Activated CD4-positive, CD25-positive, alpha-beta regulatory T cell treated with anti-CD3 and anti-CD28 coated beads, Interleukin-2, amount 50 U/mL, for 24 hours (primary cell): ENCODE measurements at regions not wholly inside any gene's neighbourhood (a gene's known extent, or its start where the extent isn't known, plus 50 kb on each side); places are given as distances from the start of the nearest gene placed in this dataset.
"Not testable (repeated sequence)": the region's sequence is repeated elsewhere in the genome, so short reads cannot be mapped to it uniquely, and the experiment has no call there.

Experiments used
- ATAC-seq, 2 donors: fragments of 150-1000 bp; cut with Tn5 transposase; one replicate each; pipeline ENCODE4 v1.10.0; 2021; ENCODE audit warnings: mild to moderate bottlenecking in 1 of 2, moderate library complexity in 1 of 2

DNA sequence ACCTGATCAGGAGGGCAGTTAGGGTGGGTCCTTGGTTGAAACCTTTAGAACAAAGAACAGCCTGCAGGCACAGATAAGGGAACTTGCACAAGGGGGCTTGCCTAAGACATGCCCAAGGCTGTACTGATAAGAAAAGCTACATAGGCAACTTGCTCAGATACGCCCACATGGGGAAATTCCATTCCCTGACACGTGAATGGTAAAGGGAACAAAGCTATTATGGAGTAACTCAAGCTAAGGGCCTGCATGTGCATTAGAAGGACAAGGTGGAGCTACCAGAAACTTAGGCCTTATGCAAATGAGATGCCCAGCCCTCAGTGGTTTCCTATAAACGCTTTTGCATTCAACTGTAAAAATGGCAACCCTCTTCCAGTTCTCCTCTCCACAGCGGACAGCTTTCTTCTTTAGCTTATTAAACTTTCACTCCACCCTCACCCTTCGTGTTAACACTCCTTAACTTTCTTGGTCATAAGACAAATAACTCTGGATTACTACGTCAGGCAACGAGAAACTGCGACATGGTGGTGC lies 1192.1 kb upstream of the CELF2 start:
- no peak for ATAC-seq

DNA sequence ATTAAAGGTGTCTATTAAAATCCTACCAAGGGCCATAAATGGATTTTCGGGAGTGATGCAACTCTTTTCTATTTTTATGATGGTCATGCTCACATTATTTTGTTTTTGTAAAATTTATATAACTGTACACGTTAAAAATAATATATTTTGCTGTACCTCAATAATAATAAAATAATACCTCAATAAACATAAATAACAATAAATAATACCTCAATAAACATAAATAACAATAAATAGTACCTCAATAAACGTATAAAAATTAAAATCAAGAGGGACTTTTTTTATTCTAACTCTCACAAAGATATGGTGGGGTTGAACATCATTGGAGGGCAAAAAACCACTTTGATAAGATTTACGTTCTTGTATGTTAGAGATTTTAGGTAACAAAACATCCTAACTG lies 1189.6 kb upstream of the CELF2 start:
- ATAC-seq = no peak

DNA sequence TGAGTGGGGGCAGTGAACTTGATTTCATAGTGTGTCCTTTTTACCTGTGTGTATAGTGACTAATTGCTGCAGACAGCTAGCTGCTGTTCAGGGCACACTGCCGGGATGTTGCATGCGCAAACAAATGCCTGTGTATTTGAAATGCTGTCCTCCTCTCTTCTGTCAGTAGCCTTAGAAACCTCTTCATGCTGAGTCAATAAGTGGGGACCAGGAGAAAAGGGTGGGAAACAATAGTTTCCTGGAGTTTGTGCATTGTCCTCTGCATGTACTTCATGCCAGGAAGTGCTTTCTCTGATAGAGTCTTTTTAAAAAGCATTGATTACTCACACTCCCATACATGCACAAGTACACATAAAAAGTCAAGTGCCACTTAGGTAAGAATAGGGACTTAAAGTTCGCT lies 1183.7 kb upstream of the CELF2 start:
- ATAC-seq = no peak

DNA sequence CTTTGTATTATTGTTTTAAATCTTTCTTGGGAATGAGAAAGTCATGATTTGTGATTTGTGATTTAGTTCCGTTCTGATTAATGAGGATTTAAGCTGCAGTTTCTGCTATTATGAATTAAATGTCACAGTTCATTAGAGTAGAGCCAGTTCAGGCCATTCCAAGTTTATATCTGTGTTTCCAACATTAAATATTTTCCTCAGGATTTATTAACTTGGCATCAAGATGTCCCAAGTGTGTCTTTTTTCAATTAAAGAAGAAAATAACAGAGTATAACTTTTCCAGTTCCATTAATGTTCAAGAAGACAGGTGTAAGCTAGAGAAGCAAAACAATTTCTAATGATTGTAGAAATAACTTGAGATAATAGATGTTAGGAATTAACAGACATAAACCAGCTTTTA lies 1183.2 kb upstream of the CELF2 start:
- ATAC-seq = no peak

DNA sequence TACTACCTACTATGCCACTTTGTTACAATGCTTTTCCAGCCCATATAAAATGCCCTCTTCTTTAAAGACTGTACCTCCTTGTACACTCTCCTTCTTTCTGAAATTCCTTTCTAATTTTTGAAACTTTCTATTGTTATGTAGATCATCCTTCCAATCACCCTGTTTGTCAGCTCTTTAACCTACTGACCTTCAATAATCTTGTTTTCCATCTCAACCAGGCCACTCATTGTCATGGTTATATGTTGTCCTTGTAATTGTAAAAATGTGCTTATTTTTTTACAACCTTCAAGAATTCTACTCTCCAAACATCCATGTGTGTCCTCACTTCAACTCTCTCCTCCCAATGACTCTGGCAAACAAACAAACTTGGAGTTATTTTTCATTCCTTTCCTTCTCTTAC lies 1172.6 kb upstream of the CELF2 start:
- ATAC-seq = no peak

DNA sequence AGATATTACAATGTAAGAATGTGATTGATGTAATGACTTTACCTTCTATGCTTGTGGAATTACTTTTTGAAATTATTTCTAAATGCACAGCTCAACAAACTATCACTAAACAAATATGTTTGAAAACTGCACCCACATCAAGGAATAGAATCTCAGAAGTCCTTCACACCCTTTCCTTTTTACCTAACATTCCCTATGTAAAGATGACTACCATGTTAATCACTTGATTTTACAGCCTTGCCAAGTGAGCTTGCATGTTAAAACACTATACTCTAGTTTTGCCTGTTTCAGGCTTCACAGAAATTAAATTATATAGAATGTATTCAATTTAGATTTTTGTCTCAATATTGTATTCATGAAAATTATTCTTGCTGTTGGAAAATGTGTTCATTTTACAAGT lies 1169.4 kb upstream of the CELF2 start:
- no peak for ATAC-seq

DNA sequence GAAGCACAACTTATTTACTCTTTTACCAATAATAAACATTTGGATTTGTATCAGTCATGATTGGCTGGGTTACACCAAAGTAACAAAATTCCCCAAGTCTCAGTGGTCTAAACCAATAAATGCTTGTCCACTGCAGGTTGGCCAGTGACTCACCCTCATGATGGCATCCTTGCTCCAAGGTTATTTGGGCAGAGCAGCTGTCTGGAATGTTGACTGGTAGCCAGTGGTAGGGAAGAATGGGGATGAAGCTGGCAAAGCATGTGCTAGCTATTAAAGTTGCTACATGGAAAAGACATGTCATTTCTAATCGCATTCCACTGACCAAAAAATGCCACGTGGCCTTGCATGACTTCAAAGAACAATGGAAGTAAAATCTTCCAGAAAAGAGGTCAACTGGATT lies 1168.7 kb upstream of the CELF2 start:
- no peak for ATAC-seq

DNA sequence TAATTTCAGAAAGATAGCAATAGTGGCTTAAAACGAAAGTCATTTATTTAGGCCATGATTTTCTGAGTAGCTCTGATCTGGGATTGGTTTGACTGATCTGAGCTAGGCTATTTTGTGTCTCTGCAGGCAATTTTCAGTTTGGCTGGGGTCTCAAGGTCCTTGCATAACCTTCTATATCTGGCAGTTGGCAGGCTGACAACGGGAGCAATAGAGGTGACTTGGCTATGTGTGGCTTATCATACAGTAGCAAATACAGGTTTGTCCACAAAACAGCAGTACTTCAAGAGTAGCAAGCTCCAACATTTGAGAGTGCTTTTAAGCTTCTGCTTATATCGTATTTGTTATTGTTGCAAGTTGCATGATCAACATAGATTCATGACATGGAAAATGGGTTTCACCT lies 1167.3 kb upstream of the CELF2 start:
- ATAC-seq = no peak

DNA sequence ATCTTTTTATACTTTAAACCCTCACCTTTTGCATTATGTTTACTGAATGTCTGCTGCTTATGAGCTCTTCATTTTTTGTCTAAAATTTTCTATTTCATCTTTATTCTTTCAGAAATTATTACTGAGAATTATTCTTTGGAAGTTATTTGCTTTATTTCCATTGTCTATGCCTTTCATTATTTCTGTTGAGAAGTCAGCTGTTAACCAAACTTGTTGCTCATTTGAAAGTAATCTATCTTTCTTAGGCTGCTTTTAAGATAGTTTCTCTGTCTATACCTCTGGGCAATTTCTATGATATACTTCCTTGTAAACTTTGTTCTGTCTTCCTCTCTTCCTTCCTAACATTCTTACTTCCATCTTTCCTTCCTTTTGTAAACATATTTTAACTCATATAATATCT lies 1165.9 kb upstream of the CELF2 start:
- ATAC-seq = no peak

DNA sequence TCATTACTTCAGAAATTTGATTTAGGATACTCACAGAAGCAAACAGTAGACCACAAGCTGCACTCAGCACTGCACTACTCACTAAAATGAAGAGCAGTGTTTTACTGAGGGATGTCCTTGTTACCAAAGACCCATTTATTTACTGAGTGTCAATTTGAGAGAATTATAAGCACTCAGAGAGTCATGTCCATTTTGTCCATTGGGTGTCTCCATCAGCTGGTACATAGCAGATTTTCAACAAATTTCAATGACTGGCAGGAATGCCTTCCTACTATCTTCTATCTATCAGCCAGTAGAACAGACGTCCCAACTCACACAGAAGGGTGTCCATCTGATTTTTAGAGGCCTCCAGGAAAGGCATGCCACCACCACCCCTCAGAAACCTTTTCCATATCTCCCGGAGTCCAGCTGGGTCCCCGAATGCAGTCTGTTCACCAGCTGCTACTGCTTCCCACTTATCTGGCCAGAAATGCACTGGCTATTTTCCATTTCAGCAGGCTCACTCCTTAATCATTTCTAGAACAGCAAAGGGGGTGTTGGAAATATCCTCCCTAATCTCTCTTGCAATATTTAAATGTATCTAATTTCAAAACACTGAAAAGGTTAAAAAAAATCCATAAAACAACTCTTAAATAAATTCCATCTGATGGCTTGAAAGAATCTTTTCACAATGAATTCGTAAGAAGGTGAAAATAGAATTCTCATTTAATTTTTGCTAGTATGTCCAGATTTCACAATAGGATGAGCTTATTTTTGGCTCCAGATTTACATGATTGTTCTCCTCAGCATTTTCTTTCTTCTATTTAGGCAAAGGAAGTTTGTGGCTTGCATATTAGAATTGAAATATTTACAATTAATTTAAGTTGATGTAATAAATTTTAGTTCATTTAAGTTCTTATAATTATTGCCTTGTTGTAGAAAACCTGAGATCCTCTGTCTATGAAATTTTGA lies 1164.0 kb upstream of the CELF2 start:
- no peak for ATAC-seq

DNA sequence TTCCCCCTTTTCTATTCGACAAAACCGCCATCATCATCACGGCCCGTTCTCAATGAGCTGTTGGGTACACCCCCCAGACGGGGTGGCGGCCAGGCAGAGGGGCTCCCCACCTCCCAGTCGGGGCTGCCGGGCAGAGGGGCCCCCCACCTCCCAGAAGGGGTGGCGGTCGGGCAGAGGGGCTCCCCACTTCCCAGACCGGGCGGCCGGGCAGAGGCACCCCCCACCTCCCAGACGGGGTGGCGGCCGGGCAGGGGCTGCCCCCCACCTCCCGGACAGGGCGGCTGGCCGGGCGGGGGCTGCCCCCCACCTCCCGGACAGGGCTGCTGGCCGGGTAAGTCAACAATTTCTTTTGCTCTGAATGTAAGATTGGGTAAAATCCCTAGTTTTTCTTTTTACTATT lies 1162.2 kb upstream of the CELF2 start:
- not testable (repeated sequence) for ATAC-seq

DNA sequence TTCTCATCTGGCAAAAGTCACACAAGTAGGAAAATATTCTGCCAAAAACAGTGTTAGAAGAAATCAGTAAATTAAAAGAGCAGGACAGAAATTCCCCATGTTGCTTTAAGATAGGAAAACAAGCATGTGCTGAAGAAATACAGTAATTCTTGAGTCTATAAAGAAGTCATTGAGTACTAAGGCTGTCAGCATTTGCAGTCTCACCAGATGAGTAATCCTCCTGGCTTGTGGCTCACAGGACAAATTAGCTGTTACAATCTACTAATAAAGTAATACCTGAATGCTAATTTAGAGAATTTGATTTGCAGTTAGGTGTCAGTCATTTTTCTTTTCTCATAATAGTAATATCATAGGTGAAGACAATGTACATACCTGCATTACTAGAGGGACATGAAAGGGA lies 1158.9 kb upstream of the CELF2 start:
- no peak for ATAC-seq

DNA sequence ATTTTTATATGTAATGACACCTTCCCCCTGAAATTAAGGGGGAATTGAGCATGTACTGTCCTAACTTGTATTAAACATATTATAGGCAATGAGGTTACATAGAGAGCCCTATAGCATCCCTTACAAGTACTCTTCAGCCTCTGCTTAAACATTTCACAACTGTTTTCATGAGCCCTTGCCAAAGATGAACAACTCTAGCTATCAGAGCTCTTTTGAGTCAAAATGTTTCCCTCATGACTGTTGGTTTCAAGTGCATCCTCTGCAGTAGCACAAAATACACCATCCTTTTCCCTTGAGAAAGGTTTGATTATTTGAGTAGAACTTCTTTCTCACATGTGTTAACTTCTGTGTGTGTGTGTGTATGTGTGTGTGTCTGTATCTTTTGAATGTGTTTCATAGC lies 1157.6 kb upstream of the CELF2 start:
- no peak for ATAC-seq

DNA sequence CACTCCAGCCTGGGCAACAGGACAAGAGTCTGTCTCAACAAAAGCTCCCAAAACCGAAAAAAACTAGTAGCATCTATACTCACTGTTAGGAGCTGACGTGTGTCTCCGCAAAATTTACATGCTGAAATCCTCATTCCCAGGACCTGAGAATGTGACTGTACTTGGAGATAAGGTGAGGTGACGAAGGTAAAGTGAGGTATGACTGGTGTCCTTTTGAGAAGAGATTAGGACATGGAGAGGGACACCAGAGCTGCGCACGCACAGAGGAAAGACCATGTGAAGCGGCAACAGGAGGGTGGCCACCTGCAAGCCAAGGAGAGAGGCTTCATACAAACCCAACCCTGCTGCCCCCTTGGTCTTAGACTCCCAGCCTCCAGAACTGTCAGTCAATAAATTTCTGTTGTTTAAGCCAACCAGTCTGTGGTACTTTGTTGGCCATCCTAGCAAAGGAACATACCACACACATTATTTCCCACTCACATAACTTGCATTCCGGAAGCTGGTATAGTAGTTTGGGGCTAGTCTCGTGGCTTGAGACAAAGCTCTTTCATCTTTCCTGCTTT lies 1154.0 kb upstream of the CELF2 start:
- no peak for ATAC-seq

DNA sequence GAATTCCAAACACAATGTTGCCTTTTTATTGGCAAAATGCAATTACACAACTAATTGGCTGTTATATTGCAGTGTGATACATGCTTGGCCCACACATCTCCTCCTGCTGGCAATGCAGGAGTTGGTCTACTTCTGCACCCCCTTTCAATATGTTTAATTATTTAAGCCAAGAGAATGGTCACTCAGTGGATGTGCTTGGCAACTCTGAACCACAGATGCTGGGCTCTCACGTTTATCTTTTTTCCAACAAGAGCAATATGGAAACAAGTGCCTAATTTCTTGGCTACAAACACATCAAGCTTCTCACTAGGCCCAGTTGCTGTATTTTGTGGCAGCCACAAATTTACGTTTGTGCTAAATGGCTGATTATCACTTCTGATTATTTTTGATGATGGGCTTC lies 1149.2 kb upstream of the CELF2 start:
- no peak for ATAC-seq

DNA sequence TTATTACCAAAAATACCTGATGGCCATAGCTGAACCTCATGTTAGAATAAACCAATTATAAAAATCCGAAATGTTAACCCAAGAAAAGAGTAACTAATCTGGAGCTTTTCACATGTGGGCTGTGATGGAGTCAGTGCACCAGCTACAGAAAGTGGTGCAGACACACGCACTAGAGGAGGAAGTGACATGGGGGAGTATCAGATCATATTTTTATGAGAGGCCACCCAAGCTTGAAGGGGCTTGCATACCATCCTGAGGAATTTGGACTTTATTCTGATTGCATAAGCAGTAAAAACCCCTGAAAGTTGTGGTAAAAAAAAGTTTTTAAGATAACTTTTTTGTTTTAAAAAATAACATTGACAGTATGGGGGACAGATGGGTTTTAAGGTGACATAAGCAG lies 1148.5 kb upstream of the CELF2 start:
- ATAC-seq = no peak

DNA sequence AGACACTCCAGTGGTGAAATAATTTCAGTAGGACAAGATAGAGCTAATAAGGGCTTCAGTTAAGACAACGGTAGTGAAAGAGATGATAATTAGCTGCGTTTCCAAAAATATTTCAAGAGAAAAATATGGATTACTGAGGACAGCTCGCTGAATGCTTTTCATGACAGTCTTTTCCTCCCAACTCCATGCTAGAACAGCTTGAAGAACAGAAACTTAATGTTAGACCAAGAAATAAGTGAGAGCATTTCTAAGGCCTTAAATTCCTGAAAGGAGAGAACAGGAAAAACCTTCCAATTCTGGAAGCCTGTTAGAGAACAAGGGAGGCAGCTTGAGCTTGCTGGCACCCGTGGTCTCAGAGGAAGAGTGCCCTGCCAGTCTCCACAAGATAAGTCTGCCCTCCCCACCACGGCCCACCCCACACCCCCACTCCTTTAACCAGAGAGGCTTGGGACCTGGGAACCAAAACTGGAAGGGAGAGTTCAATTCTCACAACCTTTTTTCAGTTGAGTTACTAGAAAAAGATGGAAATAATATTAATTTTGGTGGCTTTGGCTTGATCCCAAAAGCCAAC lies 1148.0 kb upstream of the CELF2 start:
- ATAC-seq = no peak

DNA sequence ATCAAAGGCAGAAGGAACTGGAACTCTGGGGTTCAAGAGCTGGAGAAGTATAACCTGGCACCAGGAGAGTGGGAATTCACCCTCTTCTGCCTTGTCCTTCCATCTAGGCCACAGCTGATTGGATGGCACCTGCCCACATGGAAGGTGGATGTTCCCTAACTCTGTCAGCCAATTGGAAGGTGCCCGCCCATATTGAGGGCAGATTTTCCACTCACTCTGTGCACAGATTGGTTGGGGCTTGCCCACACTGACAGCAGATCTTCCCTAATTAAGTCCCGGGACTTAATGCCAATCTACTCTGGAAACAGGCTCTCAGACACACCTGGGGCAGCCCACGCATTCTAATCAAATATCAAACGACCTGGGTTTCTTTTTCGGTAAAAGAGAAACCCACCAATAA lies 1142.3 kb upstream of the CELF2 start:
- ATAC-seq = no peak

DNA sequence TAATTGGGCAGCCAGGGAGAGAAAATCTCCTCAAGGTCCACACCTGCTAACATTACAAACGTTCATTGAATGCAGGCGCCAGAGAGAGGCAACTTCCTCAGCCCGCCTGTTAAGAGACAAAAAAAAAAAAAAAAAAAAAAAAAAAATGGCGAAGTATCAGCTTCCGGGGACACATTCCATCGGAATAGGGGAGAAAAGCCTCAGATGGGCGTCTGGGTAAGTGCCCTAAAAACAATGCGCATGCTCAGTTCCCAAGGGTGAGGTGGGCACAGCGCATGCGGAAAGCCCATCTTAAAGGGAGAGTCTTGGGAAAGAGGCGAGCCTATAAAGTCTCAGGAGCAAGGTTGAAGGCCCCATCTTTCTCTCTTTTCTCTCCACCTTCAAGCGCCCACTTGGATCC lies 1139.7 kb upstream of the CELF2 start:
- no peak for ATAC-seq

DNA sequence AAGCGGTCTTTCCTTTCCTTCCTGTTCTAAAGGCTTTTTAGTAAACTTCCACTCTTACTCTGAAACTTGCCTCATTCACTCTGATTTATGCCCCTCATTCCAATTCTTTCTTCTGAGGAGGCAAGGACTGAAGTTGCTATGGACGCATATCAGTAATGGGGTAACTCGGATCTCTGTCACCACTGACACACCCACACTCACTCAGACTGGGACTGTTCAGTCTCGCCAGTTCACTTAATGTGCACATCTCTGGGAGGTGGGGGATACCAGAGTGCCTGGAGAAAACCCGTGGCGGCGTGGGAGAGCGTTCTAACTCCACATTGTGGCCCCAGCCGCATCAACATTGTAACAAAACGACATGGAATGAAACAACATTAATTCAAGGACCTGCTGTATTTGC lies 1139.3 kb upstream of the CELF2 start:
- ATAC-seq = no peak

DNA sequence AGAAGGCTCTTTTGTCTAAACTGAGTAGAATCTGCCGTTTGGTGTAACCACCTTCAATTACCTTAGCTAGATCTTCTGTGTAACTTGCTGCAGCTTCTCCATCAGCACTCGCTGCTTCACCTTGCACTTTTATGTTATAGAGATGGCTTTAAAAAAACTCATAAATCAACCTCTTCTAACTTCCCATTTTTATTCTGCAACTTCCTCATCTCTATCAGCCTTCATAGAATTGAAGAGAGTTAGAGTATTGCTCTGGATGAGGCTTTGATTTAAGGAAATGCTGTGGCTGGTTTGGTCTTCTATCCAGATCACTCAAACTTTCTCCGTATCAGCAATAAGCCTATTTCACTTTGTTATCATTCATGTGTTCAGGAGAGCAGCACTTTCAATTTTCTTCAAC lies 1131.9 kb upstream of the CELF2 start:
- no peak for ATAC-seq

DNA sequence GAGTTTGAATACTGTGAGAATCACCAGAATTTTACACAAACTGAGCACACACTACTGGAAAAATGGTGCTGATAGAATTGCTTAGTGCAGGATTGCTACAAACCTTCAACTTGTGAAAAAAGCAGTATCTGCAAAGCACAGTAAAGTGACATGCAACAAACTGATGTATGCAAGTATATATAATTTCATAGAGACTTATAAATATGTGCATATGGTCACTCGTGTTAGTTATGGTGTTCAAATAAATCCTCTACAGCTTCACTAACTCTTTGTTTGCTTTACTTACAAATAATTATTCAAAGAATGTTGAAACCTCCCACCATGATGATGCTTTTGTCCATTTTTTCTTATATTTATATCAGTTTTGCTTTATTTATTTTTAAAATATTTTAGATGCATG lies 1130.9 kb upstream of the CELF2 start:
- no peak for ATAC-seq

DNA sequence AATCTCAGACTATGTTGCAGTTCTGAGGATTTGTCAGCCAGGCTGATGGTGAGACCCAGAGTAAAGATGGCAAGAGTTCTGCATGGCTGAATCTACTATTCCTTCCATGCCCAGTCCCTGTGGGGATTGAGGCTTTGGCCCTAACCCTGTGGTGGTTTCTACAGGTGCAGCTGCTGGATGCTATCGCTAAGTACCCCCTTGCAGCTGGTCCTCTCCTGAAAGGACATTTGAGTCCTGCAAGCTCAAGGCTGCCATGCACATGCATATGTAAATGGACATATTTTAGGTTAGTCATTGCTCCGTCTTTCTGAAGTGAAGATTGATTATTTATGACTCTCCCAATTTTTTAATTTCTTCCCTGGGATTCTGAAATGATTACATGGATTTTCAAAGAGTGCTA lies 1122.2 kb upstream of the CELF2 start:
- no peak for ATAC-seq

DNA sequence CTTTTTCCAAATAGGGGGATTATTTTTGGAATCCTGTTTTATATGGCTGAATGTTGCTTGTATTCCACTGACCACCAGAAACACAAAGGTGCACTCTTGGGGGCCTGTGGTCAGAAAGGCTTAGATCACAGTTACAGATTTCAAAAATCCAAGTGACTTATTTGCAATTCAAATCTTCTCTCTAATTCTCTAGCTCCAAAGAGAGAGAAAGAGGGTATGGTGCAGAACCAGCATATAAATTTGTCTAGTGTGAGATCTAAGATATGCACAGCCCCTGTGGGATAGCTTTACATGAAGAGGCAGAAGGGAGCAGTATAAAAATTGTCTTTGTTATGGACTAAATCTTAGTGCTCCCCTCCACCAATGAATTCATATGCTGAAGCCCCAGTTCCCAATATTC lies 1121.7 kb upstream of the CELF2 start:
- ATAC-seq = no peak
